ENCODE measurements at regions not wholly inside any gene's neighbourhood (a gene's known extent, or its start where the extent isn't known, plus 50 kb on each side); places are given as distances from the start of the nearest gene placed in this dataset.

DNA sequence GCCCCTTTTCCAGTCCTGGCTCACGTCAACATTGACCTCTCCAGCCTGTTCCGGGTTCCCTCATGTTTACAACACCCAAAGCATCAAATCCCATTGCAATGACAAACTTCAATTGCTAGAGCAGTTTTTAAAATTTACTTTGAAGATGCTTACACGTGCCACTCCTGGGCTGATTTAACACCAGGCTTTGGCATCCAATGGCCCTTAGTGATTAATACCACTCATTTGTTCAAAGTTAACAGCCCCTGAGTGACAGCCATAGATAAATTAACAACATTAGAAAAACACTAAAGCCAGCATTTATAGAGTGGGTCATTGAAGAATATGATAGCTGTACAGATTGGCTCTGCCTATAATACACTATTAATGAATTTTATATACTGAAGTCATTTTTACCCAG is 135.1 kb downstream of the PMP22 start:
- H3K4me3 ChIP-seq (ENCODE audit: low read depth, low read length): no peak overlapping the region
- no peak for DNase-seq (ENCODE audit: low read depth)
- TF ChIP-seq, protein P1, sequence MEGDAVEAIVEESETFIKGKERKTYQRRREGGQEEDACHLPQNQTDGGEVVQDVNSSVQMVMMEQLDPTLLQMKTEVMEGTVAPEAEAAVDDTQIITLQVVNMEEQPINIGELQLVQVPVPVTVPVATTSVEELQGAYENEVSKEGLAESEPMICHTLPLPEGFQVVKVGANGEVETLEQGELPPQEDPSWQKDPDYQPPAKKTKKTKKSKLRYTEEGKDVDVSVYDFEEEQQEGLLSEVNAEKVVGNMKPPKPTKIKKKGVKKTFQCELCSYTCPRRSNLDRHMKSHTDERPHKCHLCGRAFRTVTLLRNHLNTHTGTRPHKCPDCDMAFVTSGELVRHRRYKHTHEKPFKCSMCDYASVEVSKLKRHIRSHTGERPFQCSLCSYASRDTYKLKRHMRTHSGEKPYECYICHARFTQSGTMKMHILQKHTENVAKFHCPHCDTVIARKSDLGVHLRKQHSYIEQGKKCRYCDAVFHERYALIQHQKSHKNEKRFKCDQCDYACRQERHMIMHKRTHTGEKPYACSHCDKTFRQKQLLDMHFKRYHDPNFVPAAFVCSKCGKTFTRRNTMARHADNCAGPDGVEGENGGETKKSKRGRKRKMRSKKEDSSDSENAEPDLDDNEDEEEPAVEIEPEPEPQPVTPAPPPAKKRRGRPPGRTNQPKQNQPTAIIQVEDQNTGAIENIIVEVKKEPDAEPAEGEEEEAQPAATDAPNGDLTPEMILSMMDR (IDR thresholded peaks at IDR 0.05; ENCODE audit: control insufficient read depth, extremely low read depth, insufficient read depth): no peak

DNA sequence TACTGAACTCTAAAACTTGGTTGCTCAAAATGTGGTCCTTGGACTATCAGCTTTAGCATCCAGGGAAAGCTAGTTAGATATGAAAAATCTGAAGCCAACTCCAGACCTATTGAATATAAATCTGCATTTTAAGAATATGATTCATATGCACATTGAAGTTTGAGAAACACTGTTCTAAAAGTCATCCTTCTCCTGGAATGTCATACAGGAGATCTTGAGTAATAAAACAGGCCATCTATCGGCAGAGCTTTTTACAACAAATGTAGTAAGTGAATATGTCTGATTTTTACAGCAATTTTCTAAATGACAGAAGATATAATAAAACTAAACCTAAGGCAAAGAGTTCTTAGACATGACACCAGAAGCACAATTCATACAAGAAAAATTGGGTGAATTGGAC is 140.4 kb downstream of the PMP22 start:
- no peak overlapping the region for H3K4me3 ChIP-seq (ENCODE audit: low read depth, low read length)
- DNase-seq (ENCODE audit: low read depth): no peak
- TF ChIP-seq, protein P1 (IDR thresholded peaks at IDR 0.05; ENCODE audit: control insufficient read depth, extremely low read depth, insufficient read depth): no peak

DNA sequence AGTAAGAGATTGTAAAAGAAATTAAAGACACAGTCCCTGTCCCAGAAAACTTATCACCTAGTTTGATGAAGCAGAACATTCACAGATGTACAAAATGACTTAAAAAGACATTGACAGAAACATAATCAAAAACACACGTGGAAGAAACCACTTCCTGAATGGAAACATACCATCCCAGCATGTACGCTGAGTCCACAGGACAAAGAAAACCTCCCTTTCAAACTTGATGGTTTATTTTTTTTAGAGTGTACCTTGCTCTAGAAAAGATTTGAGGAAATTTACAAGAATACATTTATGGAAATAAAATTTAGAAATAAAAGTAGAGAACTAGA is 140.9 kb downstream of the PMP22 start:
- TF ChIP-seq, protein P1 (IDR thresholded peaks at IDR 0.05; ENCODE audit: control insufficient read depth, extremely low read depth, insufficient read depth): no peak
- H3K4me3 ChIP-seq (ENCODE audit: low read depth, low read length): no peak overlapping the region

DNA sequence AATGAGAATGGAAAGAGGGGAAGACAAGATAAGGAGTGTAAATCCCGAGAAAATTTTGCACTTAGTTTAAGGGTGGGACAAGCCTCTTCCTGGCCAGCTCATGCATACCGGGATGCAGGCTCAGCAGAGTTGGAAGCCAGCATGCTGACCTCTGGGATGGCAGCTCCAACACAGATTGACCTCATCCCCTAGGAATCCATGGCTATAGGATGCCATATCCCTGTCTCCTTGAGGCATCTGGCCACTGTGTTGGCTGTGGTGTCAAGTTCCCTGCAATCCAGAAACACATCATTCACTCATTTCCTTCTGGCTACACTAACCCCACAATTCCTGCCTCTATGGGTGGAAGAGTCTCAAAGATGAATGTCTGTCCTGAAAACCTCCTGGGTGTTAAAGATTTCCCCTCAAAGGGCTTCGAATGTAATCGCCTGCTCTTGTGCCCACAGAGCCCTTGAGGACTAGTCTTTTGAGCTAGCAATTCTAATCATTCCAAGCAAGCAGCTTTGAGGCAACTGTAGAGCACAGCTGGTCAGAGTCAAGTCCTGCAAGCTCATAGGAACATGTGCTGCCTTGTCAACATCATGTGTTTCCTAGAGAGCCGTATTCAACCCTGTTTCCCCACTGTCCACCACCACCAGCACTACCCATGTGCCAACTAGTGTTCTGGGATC is 141.4 kb downstream of the PMP22 start:
- no peak for DNase-seq (ENCODE audit: low read depth)
- H3K4me3 ChIP-seq (ENCODE audit: low read depth, low read length): no peak overlapping the region
- TF ChIP-seq, protein P1 (IDR thresholded peaks at IDR 0.05; ENCODE audit: control insufficient read depth, extremely low read depth, insufficient read depth): no peak

More for the DNA sequence above, 140.9 kb downstream of the PMP22 start:
- DNase-seq (ENCODE audit: low read depth): no peak

GRCh38 chr17:15122857-15123256 is 142.3 kb downstream of the PMP22 start:
- no peak for DNase-seq (ENCODE audit: low read depth)
- TF ChIP-seq, protein P1 (IDR thresholded peaks at IDR 0.05; ENCODE audit: control insufficient read depth, extremely low read depth, insufficient read depth): no peak
- H3K4me3 ChIP-seq (ENCODE audit: low read depth, low read length): no peak overlapping the region

DNA sequence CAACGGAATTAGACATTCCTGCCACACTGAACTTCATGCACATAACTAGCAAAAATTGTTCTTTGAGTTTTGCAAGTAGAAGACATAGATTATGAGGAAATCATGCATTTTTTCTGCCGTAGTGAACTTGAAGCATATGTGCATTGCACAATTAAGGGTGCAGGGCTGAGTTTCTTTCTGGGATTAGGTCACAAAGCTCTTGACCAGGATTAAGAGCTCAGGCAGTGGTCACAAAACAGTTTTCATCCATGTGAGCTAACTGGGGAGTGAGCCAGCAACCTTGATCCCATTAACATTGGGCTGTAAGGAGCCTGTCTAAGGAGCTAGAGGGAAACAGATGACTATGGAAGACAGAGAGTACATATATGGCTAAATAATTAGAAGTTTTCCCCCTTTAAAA is 143.7 kb downstream of the PMP22 start:
- TF ChIP-seq, protein P1 (IDR thresholded peaks at IDR 0.05; ENCODE audit: control insufficient read depth, extremely low read depth, insufficient read depth): no peak
- DNase-seq (ENCODE audit: low read depth): no peak
- H3K4me3 ChIP-seq (ENCODE audit: low read depth, low read length): no peak overlapping the region

DNA sequence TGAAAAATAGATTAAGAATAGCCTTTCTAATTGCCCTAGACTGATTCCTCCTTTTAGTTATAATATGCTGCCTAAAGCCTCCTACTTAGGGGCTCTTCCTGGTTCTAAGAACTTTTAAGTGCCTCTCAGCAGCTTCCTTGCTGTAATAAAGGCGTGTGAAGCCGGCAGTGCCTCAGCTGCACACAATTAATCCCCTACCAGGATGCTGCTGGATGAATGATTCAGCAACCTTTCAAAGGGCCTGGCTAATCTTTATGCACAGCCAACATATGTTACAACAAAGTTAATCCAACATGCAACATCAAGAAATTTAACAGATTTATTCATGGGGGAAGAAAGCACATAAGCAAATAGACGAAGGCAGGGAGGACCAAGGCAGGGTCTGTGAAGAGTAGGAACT is 145.2 kb downstream of the PMP22 start:
- H3K4me3 ChIP-seq (ENCODE audit: low read depth, low read length): no peak overlapping the region
- DNase-seq (ENCODE audit: low read depth): no peak
- TF ChIP-seq, protein P1 (IDR thresholded peaks at IDR 0.05; ENCODE audit: control insufficient read depth, extremely low read depth, insufficient read depth): no peak
